HepG2 (cell line): ENCODE measurements at regions not wholly inside any gene's neighbourhood (a gene's known extent, or its start where the extent isn't known, plus 50 kb on each side); places are given as distances from the start of the nearest gene placed in this dataset.

Experiments
- ATAC-seq: fragments of 200-7000 bp; cut with Tn5 transposase; 3 replicates; pipeline ENCODE4 v1.9.1; 2020; ENCODE audit warnings: mild to moderate bottlenecking, moderate library complexity
- BruUV-seq: library from RNA; stranded (reverse); fragments of 400-500 nt; replicated peaks from 2 replicates; lab custom pipeline; 2021; lab: Mats Ljungman, UMichigan
- CTCF ChIA-PET: fragments of 300-600 bp; formaldehyde crosslinking; extraction: SDS; loops from one replicate; lab custom pipeline; 2021; ENCODE audit warnings: low total read pairs, inconsistent platforms, low intra/inter-chr PET ratio; lab: Yijun Ruan, JAX
- POLR2A ChIA-PET: fragments of 350-600 bp; sonication (Branson Sonifier 250); formaldehyde crosslinking; loops from one replicate; lab custom pipeline; 2020; ENCODE audit warnings: antibody characterized with exemption, inconsistent platforms; lab: Yijun Ruan, JAX
- DNase-seq: peaks from one replicate; pipeline ENCODE4 v3.0.0-alpha.2; 2015; ENCODE audit warnings: low spot score
- FAIRE-seq: peaks from 3 replicates; lab custom pipeline; 2011; peaks lifted over from hg19 to GRCh38; lab: Jason Lieb, UNC
- H2AFZ ChIP-seq: one replicate; pipeline ENCODE4 v1.6.1; 2011; ENCODE audit warnings: low read length, inconsistent platforms
- H3K27ac ChIP-seq: fragments of 300-600 bp; 3 replicates; pipeline ENCODE4 v1.8.0; 2011; ENCODE audit warnings: mixed run types, mild to moderate bottlenecking, mixed read lengths, low read length, inconsistent platforms; ENCODE audit not compliant: insufficient read depth; ENCODE audit errors: extremely low read length
- H3K27me3 ChIP-seq, 2 experiments: fragments of 200-600 bp in 1 of 2; 2 replicates in 1 of 2; 3 replicates in 1 of 2; pipeline versions ENCODE4 v1.6.0 to v1.8.0; 2011; ENCODE audit warnings: low read length in 2 of 2, mild to moderate bottlenecking in 2 of 2, moderate library complexity in 2 of 2, inconsistent platforms in 1 of 2; ENCODE audit not compliant: insufficient read depth in 2 of 2, control insufficient read depth in 1 of 2
- H3K36me3 ChIP-seq, 2 experiments: fragments of 200-600 bp in 1 of 2; replicated peaks in 1 of 2; 2 replicates in 1 of 2; 3 replicates in 1 of 2; pipeline versions ENCODE4 v1.5.1 to v1.8.0; 2011; ENCODE audit warnings: low read length in 2 of 2, inconsistent platforms in 1 of 2; ENCODE audit not compliant: insufficient read depth in 2 of 2, control insufficient read depth in 1 of 2
- H3K4me1 ChIP-seq: 2 replicates; pipeline ENCODE4 v1.5.1; 2012; ENCODE audit warnings: low read length, inconsistent platforms; ENCODE audit not compliant: insufficient read depth
- H3K4me2 ChIP-seq: 2 replicates; pipeline ENCODE4 v1.6.0; 2011; ENCODE audit warnings: low read depth, low read length, inconsistent platforms
- H3K4me3 ChIP-seq, 3 experiments: fragments of 200-600 bp in 1 of 3; sonication (generic), shearing (Covaris generic) in 1 of 3; replicated peaks in 1 of 3; 2 replicates each; pipeline ENCODE4 v1.5.1; 2011 to 2016; ENCODE audit warnings: low read length in 3 of 3, inconsistent platforms in 2 of 3, low read depth in 2 of 3, mild to moderate bottlenecking in 2 of 3, control low read depth in 1 of 3, mixed read lengths in 1 of 3; ENCODE audit not compliant: insufficient read depth in 1 of 3
- H3K79me2 ChIP-seq: one replicate; pipeline ENCODE4 v1.6.1; 2011; ENCODE audit warnings: low read length, inconsistent platforms; ENCODE audit not compliant: insufficient read depth
- H3K9ac ChIP-seq: 2 replicates; pipeline ENCODE4 v1.6.0; 2011; ENCODE audit warnings: mild to moderate bottlenecking, low read depth, low read length, inconsistent platforms; ENCODE audit not compliant: insufficient read depth
- H3K9me3 ChIP-seq: 2 replicates; pipeline ENCODE4 v1.5.1; 2012; ENCODE audit warnings: mild to moderate bottlenecking, low read length
- H4K20me1 ChIP-seq: 2 replicates; pipeline ENCODE4 v1.6.0; 2011; ENCODE audit warnings: inconsistent platforms, mild to moderate bottlenecking, low read length, moderate library complexity; ENCODE audit not compliant: insufficient read depth
- ASH2L ChIP-seq: fragments of 300-600, 200-600 bp; sonication (generic); IDR thresholded peaks from 2 replicates; pipeline ENCODE4 v1.7.0; 2017; ENCODE audit warnings: low read depth, mild to moderate bottlenecking, moderate library complexity, mixed read lengths, low read length; ENCODE audit not compliant: insufficient read length
- CENPX ChIP-seq: sonication (generic); formaldehyde crosslinking; IDR thresholded peaks from 2 replicates; pipeline ENCODE4 v1.9.0; 2021; ENCODE audit warnings: mild to moderate bottlenecking, missing genetic modification reagents, moderate library complexity
- SMAD3 ChIP-seq: sonication (generic); formaldehyde crosslinking; IDR thresholded peaks from 2 replicates; pipeline ENCODE4 v1.4.0; 2020; ENCODE audit warnings: missing genetic modification reagents
- SOX13 ChIP-seq, 3 experiments: fragments of 450-650 bp in 1 of 3; sonication (generic) in 1 of 3; formaldehyde crosslinking in 1 of 3; IDR thresholded peaks in 2 of 3; conservative IDR thresholded peaks in 1 of 3; 2 replicates each; pipeline versions ENCODE4 v1.5.0 to v1.6.1; 2016 to 2020; ENCODE audit warnings: antibody characterized with exemption in 1 of 3, mild to moderate bottlenecking in 1 of 3, missing compliant biosample characterization in 1 of 3, missing genetic modification reagents in 1 of 3, moderate library complexity in 1 of 3
- SOX5 ChIP-seq: IDR thresholded peaks from 2 replicates; pipeline ENCODE4 v1.6.1; 2016; ENCODE audit warnings: borderline replicate concordance
- ZKSCAN5 ChIP-seq: sonication (generic); formaldehyde crosslinking; IDR thresholded peaks from 2 replicates; pipeline ENCODE4 v1.5.1; 2020; ENCODE audit warnings: mild to moderate bottlenecking, missing genetic modification reagents
- ZNF609 ChIP-seq: sonication (generic); formaldehyde crosslinking; IDR thresholded peaks from 2 replicates; pipeline ENCODE4 v1.4.0; 2020; ENCODE audit warnings: mild to moderate bottlenecking, missing genetic modification reagents, borderline replicate concordance
- ZNF672 ChIP-seq: sonication (generic); formaldehyde crosslinking; IDR thresholded peaks from 2 replicates; pipeline ENCODE4 v1.8.1; 2022; ENCODE audit warnings: missing genetic modification reagents
- WGBS: methylation state at CpG from one replicate; pipeline ENCODE4 v1.1.6; 2017; ENCODE audit warnings: low lambda C conversion rate; 5-methylcytosine and 5-hydroxymethylcytosine counted together
- in situ Hi-C: cut with HindIII; loops from 2 replicates; pipeline ENCODE4 v1.10.0; 2017; ENCODE audit warnings: low pct_unique_long_range_greater_than_20kb; ENCODE audit not compliant: extremely low pct_ligation_motif_present
- intact Hi-C: fragments of 100-400 bp; cut with micrococcal nuclease; formaldehyde crosslinking; loops from one replicate; pipeline ENCODE4 v1.10.0; 2022; ENCODE audit not compliant: unreplicated experiment

GRCh38 chr18:42586601-42587000, 528.9 kb downstream of the RIT2 start:
- POLR2A ChIA-PET, result no interaction called here
- CTCF ChIA-PET, result no interaction called here
- no peak for ATAC-seq
- Histone ChIP-seq H3K9me3 (no peaks in the 10 kb centered on the region), H3K4me3 (no peak overlapping the region), H3K79me2 (no peaks in the 10 kb centered on the region), H3K4me1 (no peaks in the 10 kb centered on the region), H3K9ac (no peak overlapping the region), H4K20me1 (no peaks in the 10 kb centered on the region), H3K36me3 (no peaks in the 10 kb centered on the region), H3K27me3 (no peaks in the 10 kb centered on the region), H3K4me2 (no peak overlapping the region), H2AFZ (no peak overlapping the region), H3K27ac (no peak overlapping the region)
- BruUV-seq, result no TSS peak
- DNase-seq, result no peak
- no peak for FAIRE-seq
- intact Hi-C loops (no loop called here), in situ Hi-C loops (loop anchor here (25.0 kb wide), 1 partner anchor 976 kb away; no protein-coding TSS in a partner anchor)
- 12% methylated on average over 2 of the region's 2 CpGs for WGBS
- TF ChIP-seq SOX5 (CRISPR knock-in tag) (no peak), ZNF672 (CRISPR knock-in tag) (no peak), ASH2L (no peak), CENPX (CRISPR knock-in tag) (no peak), ZKSCAN5 (CRISPR knock-in tag) (no peak), ZNF609 (CRISPR knock-in tag) (no peak), SMAD3 (CRISPR knock-in tag) (no peak), SOX13 (IDR thresholded peaks at IDR 0.05) (no peak), SOX13 (CRISPR knock-in tag; conservative IDR thresholded peaks at IDR 0.05 in 1 of 2, IDR thresholded peaks at IDR 0.05 in 1 of 2) (no peak)
